Prostate gland (tissue), 2 donors: ENCODE measurements at regions not wholly inside any gene's neighbourhood (a gene's known extent, or its start where the extent isn't known, plus 50 kb on each side); places are given as distances from the start of the nearest gene placed in this dataset.

Experiments
- DNase-seq: peaks from one replicate; pipeline ENCODE4 v3.0.0-alpha.2; 2019; ENCODE audit warnings: low spot score
- H3K27ac ChIP-seq, 2 donors: fragments of 200-600 bp; sonication (generic); 2 replicates each; pipeline ENCODE4 v1.5.1; 2017 to 2019
- H3K27me3 ChIP-seq: fragments of 200-600 bp; sonication (generic); replicated peaks from 2 replicates; pipeline ENCODE4 v1.5.1; 2019; ENCODE audit not compliant: insufficient read depth
- H3K36me3 ChIP-seq, 2 donors: fragments of 200-600 bp; sonication (generic); 1 replicate in 1 of 2; 2 replicates in 1 of 2; pipeline versions ENCODE4 v1.5.1 to v1.8.1; 2017 to 2019
- H3K4me1 ChIP-seq: fragments of 200-600 bp; sonication (generic); replicated peaks from 2 replicates; pipeline ENCODE4 v1.5.1; 2019
- H3K4me3 ChIP-seq, 2 donors: fragments of 200-600 bp; sonication (generic); 2 replicates each; pipeline ENCODE4 v1.5.1; 2017 to 2019
- H3K9me3 ChIP-seq: fragments of 200-600 bp; sonication (generic); 2 replicates; pipeline ENCODE4 v1.5.1; 2017
- CTCF ChIP-seq, 4 experiments: fragments of 200-600 bp in 2 of 4; fragments of 450-650 bp in 2 of 4; sonication (generic) in 2 of 4; IDR thresholded peaks; 1 replicate in 3 of 4; 2 replicates in 1 of 4; pipeline ENCODE4 v1.5.1; 2016 to 2019; ENCODE audit warnings: antibody characterized with exemption in 4 of 4, mild to moderate bottlenecking in 2 of 4, moderate library complexity in 2 of 4
- POLR2A ChIP-seq: fragments of 450-650 bp; IDR thresholded peaks from one replicate; pipeline ENCODE4 v1.6.1; 2016; ENCODE audit warnings: antibody characterized with exemption, mild to moderate bottlenecking
- POLR2AphosphoS5 ChIP-seq: sonication (generic); formaldehyde crosslinking; IDR thresholded peaks from one replicate; pipeline ENCODE4 v1.6.1; 2017; ENCODE audit warnings: antibody characterized with exemption
- WGBS: methylation state at CpG from one replicate; pipeline ENCODE4 v1.1.5; 2018; 5-methylcytosine and 5-hydroxymethylcytosine counted together
- intact Hi-C: fragments of 100-400 bp; cut with DNase I; formaldehyde crosslinking; loops from one replicate; pipeline ENCODE4 v1.14.2; 2022

GRCh38 chr4:19720610-19721009, 531.1 kb upstream of the SLIT2 start:
- Histone ChIP-seq H3K36me3 (no peaks in the 10 kb centered on the region), H3K9me3 (no peaks in the 10 kb centered on the region), H3K27me3 (no peaks in the 10 kb centered on the region), H3K4me3 (no peak overlapping the region), H3K27ac (no peak overlapping the region), H3K4me1 (no peaks in the 10 kb centered on the region)
- intact Hi-C loops = no loop called here
- no peak for DNase-seq
- WGBS = 91% methylated on average over 1 of the region's 1 CpG
- TF ChIP-seq CTCF (IDR thresholded peaks at IDR 0.05) = no peak
- TF ChIP-seq POLR2A = no peak
- TF ChIP-seq POLR2AphosphoS5 = no peak

DNA sequence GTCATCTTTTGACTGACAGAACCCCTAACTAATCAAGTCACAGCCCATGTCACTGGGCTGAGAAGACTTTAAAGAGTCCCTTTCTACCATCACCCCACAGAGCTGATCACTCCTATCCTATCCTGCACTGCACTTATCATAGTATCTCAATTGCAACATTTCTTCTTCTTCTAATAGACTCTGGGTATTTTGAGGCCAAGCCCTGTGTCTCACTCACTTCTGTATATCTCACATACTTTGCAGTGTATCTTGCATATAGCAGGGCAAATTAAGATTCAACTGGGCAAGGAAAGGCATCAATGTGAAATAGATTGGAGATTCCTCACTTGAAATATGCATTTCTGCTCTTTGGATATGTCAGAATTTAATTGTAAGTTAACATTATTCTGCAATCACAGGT, 531.5 kb upstream of the SLIT2 start:
- no peak overlapping the region for H3K27ac ChIP-seq
- no peaks in the 10 kb centered on the region for H3K27me3 ChIP-seq
- H3K36me3 ChIP-seq = no peaks in the 10 kb centered on the region
- no peak overlapping the region for H3K4me3 ChIP-seq
- no peak for TF ChIP-seq POLR2AphosphoS5
- TF ChIP-seq CTCF (IDR thresholded peaks at IDR 0.05) = no peak
- no peak for TF ChIP-seq POLR2A
- H3K4me1 ChIP-seq = no peaks in the 10 kb centered on the region
- H3K9me3 ChIP-seq = no peaks in the 10 kb centered on the region
- intact Hi-C loops = no loop called here
- no peak for DNase-seq

DNA sequence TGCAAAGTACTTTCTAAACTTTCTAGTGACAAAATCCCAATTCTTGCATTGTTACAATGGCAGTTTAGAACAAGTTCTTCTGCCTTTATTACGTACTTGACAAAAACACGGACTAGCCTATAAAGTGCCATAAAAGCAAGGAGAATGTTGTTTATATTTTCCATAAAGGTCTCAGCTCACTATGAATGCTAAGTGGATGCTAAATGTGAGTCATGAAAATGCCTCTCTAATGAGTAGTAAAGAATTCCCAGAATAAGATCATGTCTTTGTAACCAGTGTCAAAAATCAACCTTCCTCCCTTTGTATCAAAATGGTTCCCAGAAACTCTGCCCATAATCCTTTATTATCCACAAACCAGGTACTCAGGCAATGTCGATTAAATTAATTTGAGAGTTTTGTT, 539.8 kb upstream of the SLIT2 start:
- no peaks in the 10 kb centered on the region for H3K36me3 ChIP-seq
- DNase-seq = no peak
- no peak overlapping the region for H3K27ac ChIP-seq
- no peaks in the 10 kb centered on the region for H3K27me3 ChIP-seq
- WGBS = 56% methylated on average over 3 of the region's 3 CpGs
- no peaks in the 10 kb centered on the region for H3K4me1 ChIP-seq
- no peak for TF ChIP-seq POLR2A
- no peak for TF ChIP-seq CTCF (IDR thresholded peaks at IDR 0.05)
- no peak for TF ChIP-seq POLR2AphosphoS5
- intact Hi-C loops = no loop called here
- no peaks in the 10 kb centered on the region for H3K9me3 ChIP-seq
- H3K4me3 ChIP-seq = no peak overlapping the region

GRCh38 chr4:19707876-19708275, 543.8 kb upstream of the SLIT2 start:
- Histone ChIP-seq H3K4me3 (no peak overlapping the region), H3K27me3 (no peaks in the 10 kb centered on the region), H3K9me3 (no peaks in the 10 kb centered on the region), H3K27ac (no peak overlapping the region), H3K36me3 (no peaks in the 10 kb centered on the region), H3K4me1 (no peaks in the 10 kb centered on the region)
- WGBS = 93% methylated on average over 1 of the region's 1 CpG
- DNase-seq = no peak
- intact Hi-C loops = no loop called here
- TF ChIP-seq POLR2AphosphoS5 (no peak), POLR2A (no peak), CTCF (IDR thresholded peaks at IDR 0.05) (no peak)

DNA sequence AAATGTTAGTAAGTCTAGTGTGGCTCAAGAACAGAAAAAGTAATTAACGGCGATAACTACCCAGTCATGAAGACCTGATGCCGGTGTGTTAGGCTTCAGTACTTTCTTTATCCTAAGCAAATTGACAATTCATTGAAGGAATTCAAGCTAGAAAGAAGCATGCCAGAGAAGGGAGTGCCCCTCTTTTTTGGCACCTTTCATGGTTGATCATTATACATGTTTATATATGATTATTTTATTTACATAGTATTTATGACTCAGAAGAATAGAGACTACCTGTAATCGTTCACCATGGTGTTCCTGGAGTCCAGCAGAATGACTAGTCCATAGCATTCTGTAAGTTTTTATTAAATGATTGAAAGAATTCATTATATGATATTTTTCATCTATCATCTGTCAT, 548.3 kb upstream of the SLIT2 start:
- no peaks in the 10 kb centered on the region for H3K4me1 ChIP-seq
- no peak overlapping the region for H3K27ac ChIP-seq
- no peak for TF ChIP-seq POLR2AphosphoS5
- no peak for TF ChIP-seq CTCF (IDR thresholded peaks at IDR 0.05)
- no peak for TF ChIP-seq POLR2A
- no peaks in the 10 kb centered on the region for H3K9me3 ChIP-seq
- intact Hi-C loops = no loop called here
- 83% methylated on average over 4 of the region's 4 CpGs for WGBS
- no peak for DNase-seq
- H3K4me3 ChIP-seq = no peak overlapping the region
- no peaks in the 10 kb centered on the region for H3K27me3 ChIP-seq
- H3K36me3 ChIP-seq = no peaks in the 10 kb centered on the region
